ENCODE measurements at regions not wholly inside any gene's neighbourhood (a gene's known extent, or its start where the extent isn't known, plus 50 kb on each side); places are given as distances from the start of the nearest gene placed in this dataset.

DNA sequence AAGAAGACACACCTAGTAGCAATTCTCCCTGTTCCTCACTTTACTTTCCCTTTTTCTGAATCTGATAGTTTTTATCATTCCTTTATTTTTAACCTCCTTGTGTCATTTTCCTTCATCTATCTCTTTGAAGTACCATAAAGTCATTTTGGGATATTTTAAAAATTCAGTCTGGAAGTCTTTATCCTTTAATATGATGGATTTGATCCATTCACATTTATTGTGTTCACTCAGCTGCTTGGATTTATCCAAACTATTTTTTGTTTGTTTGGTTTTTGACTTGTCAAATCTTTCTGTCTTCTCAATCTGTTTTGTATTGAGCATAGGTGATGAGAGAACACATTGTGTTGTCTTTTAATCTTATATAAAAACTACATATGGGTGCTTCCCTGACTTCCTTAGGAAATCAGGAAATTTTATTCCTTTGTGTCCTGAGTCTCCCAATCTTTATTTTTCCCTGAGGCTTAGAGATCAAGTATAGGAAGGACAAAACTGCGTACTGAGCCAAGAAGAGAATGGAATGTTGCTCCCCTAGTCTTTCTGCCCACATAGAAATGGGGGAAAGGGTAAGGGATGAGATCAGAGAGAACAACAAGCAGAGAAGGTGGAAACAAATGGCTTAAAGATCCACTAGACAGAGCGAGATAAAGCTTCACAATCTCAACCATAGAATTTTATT is 132.7 kb upstream of the HABP2 start:
- Histone ChIP-seq H3K9ac (ENCODE audit: low read length) (no peak overlapping the region), H3K36me3 (ENCODE audit: control insufficient read depth, insufficient read depth, low read length) (no peaks in the 10 kb centered on the region), H3K27ac (ENCODE audit: low read depth, low read length) (no peak overlapping the region), H3K27me3 (ENCODE audit: control insufficient read depth, insufficient read depth, low read length) (0 out of 2 replicates have a peak, but pooled peaks cover 3% of the 10 kb centered on the region), H3K4me1 (ENCODE audit: control insufficient read depth, insufficient read depth, low read length) (no peaks in the 10 kb centered on the region), H3K4me3 (ENCODE audit: low read depth, low read length) (no peak overlapping the region), H3K9me3 (ENCODE audit: control insufficient read depth, insufficient read depth, low read depth, low read length) (peaks cover 4% of the 10 kb centered on the region)

DNA sequence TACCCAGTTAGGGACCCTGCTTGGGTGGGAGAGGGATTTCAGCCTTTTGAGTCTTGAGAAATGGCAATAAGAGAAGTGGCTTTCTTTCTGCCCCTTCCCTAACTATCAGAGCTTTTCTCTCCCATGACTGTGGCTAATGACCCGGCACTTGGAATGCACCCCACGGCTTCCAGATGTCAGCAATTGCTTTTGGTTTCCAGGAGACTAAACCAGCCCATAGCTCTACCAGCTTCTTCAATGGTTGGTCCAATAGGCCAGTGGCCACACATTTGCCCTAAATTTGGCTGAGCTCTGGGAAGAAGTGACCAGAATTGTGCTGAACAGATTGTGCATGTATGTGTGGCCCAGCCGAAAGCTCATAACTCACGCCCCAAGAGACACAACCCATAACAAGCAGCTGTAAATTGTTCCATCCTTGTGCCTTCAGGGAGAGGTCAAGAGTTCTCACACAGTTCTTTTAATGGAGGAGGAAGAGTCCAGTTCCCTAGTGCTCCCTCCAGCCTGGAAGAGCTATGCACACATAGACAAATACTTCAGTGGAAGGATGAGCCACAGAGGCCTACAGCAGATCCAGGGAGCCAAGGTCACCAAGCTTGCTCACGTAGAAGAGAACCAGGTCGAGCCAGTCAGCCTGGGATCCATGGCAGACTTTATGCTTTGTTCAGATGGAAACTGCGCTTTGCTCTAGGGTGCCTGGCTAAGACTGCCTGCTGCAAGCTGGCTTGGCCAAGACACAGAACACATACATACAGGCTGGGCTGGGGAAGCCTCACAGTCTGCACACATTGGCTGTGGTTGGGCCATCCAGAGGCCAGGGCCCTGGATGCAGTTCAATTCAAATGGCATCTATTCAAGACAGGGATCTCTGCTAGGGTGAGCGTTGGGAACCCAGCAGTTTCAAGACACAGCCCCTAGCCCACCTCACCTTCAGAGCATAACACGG is 131.8 kb upstream of the HABP2 start:
- no peaks in the 10 kb centered on the region for H3K36me3 ChIP-seq (ENCODE audit: control insufficient read depth, insufficient read depth, low read length)
- H3K4me1 ChIP-seq (ENCODE audit: control insufficient read depth, insufficient read depth, low read length), result no peaks in the 10 kb centered on the region
- H3K27ac ChIP-seq (ENCODE audit: low read depth, low read length), result no peak overlapping the region
- H3K9ac ChIP-seq (ENCODE audit: low read length), result no peak overlapping the region
- H3K4me3 ChIP-seq (ENCODE audit: low read depth, low read length), result no peak overlapping the region
- H3K27me3 ChIP-seq (ENCODE audit: control insufficient read depth, insufficient read depth, low read length), result no peaks in the 10 kb centered on the region
- peaks cover 4% of the 10 kb centered on the region for H3K9me3 ChIP-seq (ENCODE audit: control insufficient read depth, insufficient read depth, low read depth, low read length)

- Histone ChIP-seq H3K27me3 (ENCODE audit: control insufficient read depth, insufficient read depth, low read length) (no peaks in the 10 kb centered on the region), H3K27ac (ENCODE audit: low read depth, low read length) (no peak overlapping the region), H3K36me3 (ENCODE audit: control insufficient read depth, insufficient read depth, low read length) (no peaks in the 10 kb centered on the region), H3K4me3 (ENCODE audit: low read depth, low read length) (no peak overlapping the region), H3K4me1 (ENCODE audit: control insufficient read depth, insufficient read depth, low read length) (no peaks in the 10 kb centered on the region), H3K9me3 (ENCODE audit: control insufficient read depth, insufficient read depth, low read depth, low read length) (peaks cover 4% of the 10 kb centered on the region), H3K9ac (ENCODE audit: low read length) (no peak overlapping the region)
Measured at GRCh38 chr10:113422371-113422770, 130.5 kb upstream of the HABP2 start.

GRCh38 chr10:113423981-113424721 is 128.7 kb upstream of the HABP2 start:
- H3K36me3 ChIP-seq (ENCODE audit: control insufficient read depth, insufficient read depth, low read length), result no peaks in the 10 kb centered on the region
- no peak overlapping the region for H3K27ac ChIP-seq (ENCODE audit: low read depth, low read length)
- H3K4me1 ChIP-seq (ENCODE audit: control insufficient read depth, insufficient read depth, low read length), result no peaks in the 10 kb centered on the region
- H3K9ac ChIP-seq (ENCODE audit: low read length), result no peak overlapping the region
- no peaks in the 10 kb centered on the region for H3K27me3 ChIP-seq (ENCODE audit: control insufficient read depth, insufficient read depth, low read length)
- no peak overlapping the region for H3K4me3 ChIP-seq (ENCODE audit: low read depth, low read length)
- H3K9me3 ChIP-seq (ENCODE audit: control insufficient read depth, insufficient read depth, low read depth, low read length), result peaks cover 4% of the 10 kb centered on the region

GRCh38 chr10:113425008-113425407 is 127.8 kb upstream of the HABP2 start:
- H3K9ac ChIP-seq (ENCODE audit: low read length), result no peak overlapping the region
- H3K4me1 ChIP-seq (ENCODE audit: control insufficient read depth, insufficient read depth, low read length), result no peaks in the 10 kb centered on the region
- H3K36me3 ChIP-seq (ENCODE audit: control insufficient read depth, insufficient read depth, low read length), result no peaks in the 10 kb centered on the region
- H3K27me3 ChIP-seq (ENCODE audit: control insufficient read depth, insufficient read depth, low read length), result no peaks in the 10 kb centered on the region; the same call in 1 of the 2 replicates
- no peak overlapping the region for H3K4me3 ChIP-seq (ENCODE audit: low read depth, low read length)
- no peaks in the 10 kb centered on the region for H3K9me3 ChIP-seq (ENCODE audit: control insufficient read depth, insufficient read depth, low read depth, low read length)
- no peak overlapping the region for H3K27ac ChIP-seq (ENCODE audit: low read depth, low read length)

DNA sequence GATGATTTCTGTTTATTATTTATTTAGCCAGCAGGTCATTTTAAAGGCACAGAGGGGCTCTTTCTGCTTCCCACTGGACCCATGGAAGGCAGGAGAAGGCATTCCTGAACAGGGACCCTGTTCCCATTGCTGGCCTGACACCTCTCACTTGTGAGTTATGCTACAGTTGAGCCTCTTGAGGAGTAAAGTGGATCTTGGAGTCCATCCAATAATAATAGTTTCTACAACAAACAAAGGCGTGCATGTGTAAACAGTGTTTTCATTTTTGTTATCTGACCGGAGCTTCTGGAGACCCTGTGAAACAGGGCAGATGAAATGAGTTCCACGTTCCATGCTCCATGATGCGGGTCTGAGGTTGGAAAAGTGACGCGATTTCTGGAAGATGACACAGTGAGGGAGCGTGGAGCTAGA is 127.3 kb upstream of the HABP2 start:
- Histone ChIP-seq H3K27me3 (ENCODE audit: control insufficient read depth, insufficient read depth, low read length) (no peaks in the 10 kb centered on the region; the same call in 1 of the 2 replicates), H3K4me3 (ENCODE audit: low read depth, low read length) (no peak overlapping the region), H3K9ac (ENCODE audit: low read length) (no peak overlapping the region), H3K27ac (ENCODE audit: low read depth, low read length) (no peak overlapping the region), H3K4me1 (ENCODE audit: control insufficient read depth, insufficient read depth, low read length) (no peaks in the 10 kb centered on the region), H3K9me3 (ENCODE audit: control insufficient read depth, insufficient read depth, low read depth, low read length) (peaks cover 1% of the 10 kb centered on the region; the same call in 1 of the 2 replicates), H3K36me3 (ENCODE audit: control insufficient read depth, insufficient read depth, low read length) (no peaks in the 10 kb centered on the region)

GRCh38 chr10:113426181-113426877 is 126.5 kb upstream of the HABP2 start:
- H3K4me1 ChIP-seq (ENCODE audit: control insufficient read depth, insufficient read depth, low read length), result no peaks in the 10 kb centered on the region
- no peaks in the 10 kb centered on the region for H3K36me3 ChIP-seq (ENCODE audit: control insufficient read depth, insufficient read depth, low read length)
- H3K27me3 ChIP-seq (ENCODE audit: control insufficient read depth, insufficient read depth, low read length), result no peaks in the 10 kb centered on the region; the same call in 1 of the 2 replicates
- no peak overlapping the region for H3K4me3 ChIP-seq (ENCODE audit: low read depth, low read length)
- H3K27ac ChIP-seq (ENCODE audit: low read depth, low read length), result no peak overlapping the region
- no peak overlapping the region for H3K9ac ChIP-seq (ENCODE audit: low read length)
- peaks cover 6% of the 10 kb centered on the region; the same call in 1 of the 2 replicates for H3K9me3 ChIP-seq (ENCODE audit: control insufficient read depth, insufficient read depth, low read depth, low read length)

GRCh38 chr10:113427236-113427735 is 125.6 kb upstream of the HABP2 start:
- Histone ChIP-seq H3K27me3 (ENCODE audit: control insufficient read depth, insufficient read depth, low read length) (no peaks in the 10 kb centered on the region; the same call in 1 of the 2 replicates), H3K4me3 (ENCODE audit: low read depth, low read length) (no peak overlapping the region), H3K9me3 (ENCODE audit: control insufficient read depth, insufficient read depth, low read depth, low read length) (peaks cover 6% of the 10 kb centered on the region; the same call in 1 of the 2 replicates), H3K27ac (ENCODE audit: low read depth, low read length) (no peak overlapping the region), H3K9ac (ENCODE audit: low read length) (no peak overlapping the region), H3K4me1 (ENCODE audit: control insufficient read depth, insufficient read depth, low read length) (no peaks in the 10 kb centered on the region), H3K36me3 (ENCODE audit: control insufficient read depth, insufficient read depth, low read length) (no peaks in the 10 kb centered on the region)

DNA sequence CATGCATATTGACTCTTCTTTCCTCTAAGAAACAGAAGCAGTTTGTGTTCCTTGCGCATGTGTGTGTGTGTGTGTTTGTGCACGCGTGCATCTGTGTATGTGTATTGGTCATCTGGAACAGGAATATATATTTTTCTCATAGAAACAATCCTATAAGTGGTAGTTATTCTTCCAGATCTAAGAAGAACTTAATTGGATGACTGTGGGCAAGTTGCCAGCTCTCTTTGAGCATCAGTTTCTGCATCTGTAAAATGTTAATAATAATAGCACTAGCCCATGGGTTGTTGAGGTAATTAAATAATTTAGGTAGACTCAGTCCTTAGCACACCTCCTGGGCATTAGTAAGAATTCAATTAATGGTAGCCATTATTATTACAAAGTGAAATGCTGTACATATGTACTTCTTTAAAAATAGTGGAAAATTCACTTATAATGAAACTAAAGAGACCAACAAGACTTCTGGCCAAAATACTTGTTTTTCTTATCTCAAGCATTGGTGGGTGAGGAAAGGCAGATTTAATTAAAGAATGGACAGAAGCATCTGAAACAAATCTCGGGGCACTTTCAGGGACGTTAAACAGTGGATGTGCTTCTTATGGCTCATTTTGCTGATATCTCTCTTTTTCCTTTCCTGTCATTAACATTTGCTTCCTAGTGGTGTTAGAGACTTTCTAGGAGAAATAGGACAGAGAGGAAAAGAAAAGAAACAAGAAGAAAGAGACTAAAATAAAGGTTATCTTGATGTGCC is 124.9 kb upstream of the HABP2 start:
- Histone ChIP-seq H3K4me1 (ENCODE audit: control insufficient read depth, insufficient read depth, low read length) (no peaks in the 10 kb centered on the region), H3K27ac (ENCODE audit: low read depth, low read length) (no peak overlapping the region), H3K4me3 (ENCODE audit: low read depth, low read length) (no peak overlapping the region), H3K36me3 (ENCODE audit: control insufficient read depth, insufficient read depth, low read length) (no peaks in the 10 kb centered on the region), H3K9ac (ENCODE audit: low read length) (no peak overlapping the region), H3K9me3 (ENCODE audit: control insufficient read depth, insufficient read depth, low read depth, low read length) (peaks cover 6% of the 10 kb centered on the region; the same call in 1 of the 2 replicates), H3K27me3 (ENCODE audit: control insufficient read depth, insufficient read depth, low read length) (no peaks in the 10 kb centered on the region; the same call in 1 of the 2 replicates)

Data from HUES6 (cell line).